Neuron (in vitro differentiated cells): ENCODE measurements at regions not wholly inside any gene's neighbourhood (a gene's known extent, or its start where the extent isn't known, plus 50 kb on each side); places are given as distances from the start of the nearest gene placed in this dataset.

ENCODE experiments used
- H2AFZ ChIP-seq: one replicate; pipeline ENCODE4 v1.6.1; 2013; ENCODE audit warnings: low read depth, mild to moderate bottlenecking, inconsistent platforms, low read length, moderate library complexity
- H3K27me3 ChIP-seq: one replicate; pipeline ENCODE4 v1.6.1; 2013; ENCODE audit warnings: low read length; ENCODE audit not compliant: insufficient read depth
- H3K36me3 ChIP-seq: one replicate; pipeline ENCODE4 v1.6.1; 2013; ENCODE audit warnings: low read length; ENCODE audit not compliant: insufficient read depth
- H3K4me1 ChIP-seq: one replicate; pipeline ENCODE4 v1.6.1; 2013; ENCODE audit warnings: low read length; ENCODE audit not compliant: insufficient read depth
- H3K4me3 ChIP-seq: 2 replicates; pipeline ENCODE4 v1.5.1; 2013; ENCODE audit warnings: mild to moderate bottlenecking, low read length, moderate library complexity
- H3K9me3 ChIP-seq: one replicate; pipeline ENCODE4 v1.6.1; 2013; ENCODE audit warnings: low read length

GRCh38 chr18:10207682-10208345, 246.6 kb upstream of the APCDD1 start:
- Histone ChIP-seq H3K4me3 (no peak overlapping the region), H3K36me3 (no peaks in the 10 kb centered on the region), H3K27me3 (no peaks in the 10 kb centered on the region), H3K9me3 (no peaks in the 10 kb centered on the region), H2AFZ (no peak overlapping the region), H3K4me1 (peaks cover 33% of the 10 kb centered on the region)

GRCh38 chr18:10209302-10209701, 245.1 kb upstream of the APCDD1 start:
- H3K9me3 ChIP-seq, result no peaks in the 10 kb centered on the region
- no peak overlapping the region for H2AFZ ChIP-seq
- H3K4me3 ChIP-seq, result no peak overlapping the region
- no peaks in the 10 kb centered on the region for H3K36me3 ChIP-seq
- no peaks in the 10 kb centered on the region for H3K27me3 ChIP-seq
- H3K4me1 ChIP-seq, result peaks cover 30% of the 10 kb centered on the region

- no peak overlapping the region for H3K4me3 ChIP-seq
- H2AFZ ChIP-seq, result no peak overlapping the region
- peaks cover 30% of the 10 kb centered on the region for H3K4me1 ChIP-seq
- H3K36me3 ChIP-seq, result no peaks in the 10 kb centered on the region
- no peaks in the 10 kb centered on the region for H3K27me3 ChIP-seq
- H3K9me3 ChIP-seq, result no peaks in the 10 kb centered on the region
These were observed 244.3 kb upstream of the APCDD1 start for GRCh38 chr18:10210057-10210633.

- no peak overlapping the region for H3K4me3 ChIP-seq
- H2AFZ ChIP-seq, result no peak overlapping the region
- peaks cover 28% of the 10 kb centered on the region for H3K4me1 ChIP-seq
- H3K9me3 ChIP-seq, result peaks cover 3% of the 10 kb centered on the region
- H3K27me3 ChIP-seq, result no peaks in the 10 kb centered on the region
- H3K36me3 ChIP-seq, result no peaks in the 10 kb centered on the region
These were observed 240.9 kb upstream of the APCDD1 start for GRCh38 chr18:10213526-10213925.

- Histone ChIP-seq H3K9me3 (peaks cover 3% of the 10 kb centered on the region), H3K27me3 (no peaks in the 10 kb centered on the region), H2AFZ (no peak overlapping the region), H3K4me3 (no peak overlapping the region), H3K4me1 (peaks cover 16% of the 10 kb centered on the region), H3K36me3 (no peaks in the 10 kb centered on the region)
These were observed 239.0 kb upstream of the APCDD1 start for GRCh38 chr18:10215446-10215845.

GRCh38 chr18:10216791-10217190, 237.6 kb upstream of the APCDD1 start:
- Histone ChIP-seq H3K4me3 (no peak overlapping the region), H2AFZ (no peak overlapping the region), H3K9me3 (peaks cover 3% of the 10 kb centered on the region), H3K27me3 (no peaks in the 10 kb centered on the region), H3K36me3 (no peaks in the 10 kb centered on the region), H3K4me1 (peaks cover 8% of the 10 kb centered on the region)

GRCh38 chr18:10217211-10217610, 237.2 kb upstream of the APCDD1 start:
- no peak overlapping the region for H2AFZ ChIP-seq
- no peaks in the 10 kb centered on the region for H3K27me3 ChIP-seq
- H3K9me3 ChIP-seq, result peaks cover 3% of the 10 kb centered on the region
- H3K4me1 ChIP-seq, result peaks cover 8% of the 10 kb centered on the region
- H3K4me3 ChIP-seq, result no peak overlapping the region
- no peaks in the 10 kb centered on the region for H3K36me3 ChIP-seq

- no peaks in the 10 kb centered on the region for H3K27me3 ChIP-seq
- H3K4me1 ChIP-seq, result no peaks in the 10 kb centered on the region
- H2AFZ ChIP-seq, result no peak overlapping the region
- no peaks in the 10 kb centered on the region for H3K36me3 ChIP-seq
- no peak overlapping the region for H3K4me3 ChIP-seq
- H3K9me3 ChIP-seq, result peaks cover 7% of the 10 kb centered on the region
These were observed 229.1 kb upstream of the APCDD1 start for GRCh38 chr18:10225300-10225699.

GRCh38 chr18:10226971-10227370, 227.5 kb upstream of the APCDD1 start:
- no peaks in the 10 kb centered on the region for H3K4me1 ChIP-seq
- peaks cover 7% of the 10 kb centered on the region for H3K9me3 ChIP-seq
- H3K36me3 ChIP-seq, result no peaks in the 10 kb centered on the region
- H3K4me3 ChIP-seq, result no peak overlapping the region
- no peak overlapping the region for H2AFZ ChIP-seq
- no peaks in the 10 kb centered on the region for H3K27me3 ChIP-seq

GRCh38 chr18:10228326-10228725, 226.1 kb upstream of the APCDD1 start:
- Histone ChIP-seq H3K27me3 (no peaks in the 10 kb centered on the region), H2AFZ (no peak overlapping the region), H3K4me1 (no peaks in the 10 kb centered on the region), H3K4me3 (no peak overlapping the region), H3K9me3 (peaks cover 7% of the 10 kb centered on the region), H3K36me3 (no peaks in the 10 kb centered on the region)

GRCh38 chr18:10229458-10229857, 225.0 kb upstream of the APCDD1 start:
- Histone ChIP-seq H3K4me1 (no peaks in the 10 kb centered on the region), H3K4me3 (no peak overlapping the region), H3K27me3 (no peaks in the 10 kb centered on the region), H2AFZ (no peak overlapping the region), H3K9me3 (peaks cover 7% of the 10 kb centered on the region), H3K36me3 (no peaks in the 10 kb centered on the region)

GRCh38 chr18:10230072-10230471, 224.4 kb upstream of the APCDD1 start:
- no peak overlapping the region for H3K4me3 ChIP-seq
- H2AFZ ChIP-seq, result no peak overlapping the region
- H3K27me3 ChIP-seq, result no peaks in the 10 kb centered on the region
- no peaks in the 10 kb centered on the region for H3K36me3 ChIP-seq
- H3K4me1 ChIP-seq, result peaks cover 4% of the 10 kb centered on the region
- H3K9me3 ChIP-seq, result peaks cover 7% of the 10 kb centered on the region

GRCh38 chr18:10231220-10231619, 223.2 kb upstream of the APCDD1 start:
- H3K4me3 ChIP-seq, result no peak overlapping the region
- no peak overlapping the region for H2AFZ ChIP-seq
- H3K36me3 ChIP-seq, result no peaks in the 10 kb centered on the region
- H3K4me1 ChIP-seq, result peaks cover 6% of the 10 kb centered on the region
- peaks cover 5% of the 10 kb centered on the region for H3K9me3 ChIP-seq
- no peaks in the 10 kb centered on the region for H3K27me3 ChIP-seq

- Histone ChIP-seq H3K27me3 (no peaks in the 10 kb centered on the region), H2AFZ (no peak overlapping the region), H3K36me3 (no peaks in the 10 kb centered on the region), H3K9me3 (peaks cover 5% of the 10 kb centered on the region), H3K4me1 (peaks cover 6% of the 10 kb centered on the region), H3K4me3 (no peak overlapping the region)
These were observed 222.4 kb upstream of the APCDD1 start for GRCh38 chr18:10232062-10232461.
